NCI-H82 treated with DMSO at 0.1 percent for 48 hours (cell line): ENCODE measurements at regions not wholly inside any gene's neighbourhood (a gene's known extent, or its start where the extent isn't known, plus 50 kb on each side); places are given as distances from the start of the nearest gene placed in this dataset.
A peak's percentile ranks its signal among the peaks of the same experiment; 100 is the strongest.

Experiments used
- DNase-seq: peaks from one replicate; lab custom pipeline; 2025; ENCODE audit not compliant: unreplicated experiment; lab: John Stamatoyannopoulos, UW

DNA sequence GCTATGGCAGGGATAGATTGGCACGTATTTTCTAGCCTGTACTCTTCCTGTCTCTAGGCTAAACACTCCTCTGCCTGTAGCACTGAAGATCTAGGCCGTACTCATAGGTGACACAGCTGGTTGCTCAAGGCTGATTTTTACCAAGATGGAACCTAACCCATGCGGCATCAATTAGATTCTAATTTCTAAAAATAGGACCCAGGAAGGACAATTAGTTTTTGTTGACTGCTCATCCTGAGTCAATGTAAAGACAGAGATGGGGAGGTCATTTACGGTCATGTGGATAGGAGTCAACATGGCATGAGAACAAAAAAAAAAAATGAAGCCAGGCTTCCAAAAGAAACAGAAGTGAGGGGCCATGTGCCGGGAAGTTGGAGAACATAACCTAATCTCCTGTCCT, 360.7 kb upstream of the ETAA1 start:
- no peak for DNase-seq

DNA sequence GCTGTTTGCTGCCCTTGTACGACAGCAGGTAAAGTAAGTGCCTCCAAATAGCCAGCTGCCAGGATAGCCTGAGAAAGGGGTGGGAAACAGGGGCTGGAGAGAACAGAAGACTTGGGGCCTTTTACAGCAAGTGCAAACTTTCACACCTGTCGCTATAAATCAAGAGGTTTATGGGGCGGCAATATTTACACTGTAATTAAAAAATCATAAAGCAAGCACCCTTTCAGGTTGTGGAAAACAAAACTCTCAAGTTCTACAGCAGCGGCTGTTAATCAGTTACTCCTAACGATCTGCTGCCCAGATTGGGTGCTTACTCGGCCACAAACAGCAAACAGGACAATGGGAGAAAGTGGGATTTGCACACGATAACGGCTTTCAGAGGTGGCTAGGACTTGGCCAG, 359.5 kb upstream of the ETAA1 start:
- no peak for DNase-seq

DNA sequence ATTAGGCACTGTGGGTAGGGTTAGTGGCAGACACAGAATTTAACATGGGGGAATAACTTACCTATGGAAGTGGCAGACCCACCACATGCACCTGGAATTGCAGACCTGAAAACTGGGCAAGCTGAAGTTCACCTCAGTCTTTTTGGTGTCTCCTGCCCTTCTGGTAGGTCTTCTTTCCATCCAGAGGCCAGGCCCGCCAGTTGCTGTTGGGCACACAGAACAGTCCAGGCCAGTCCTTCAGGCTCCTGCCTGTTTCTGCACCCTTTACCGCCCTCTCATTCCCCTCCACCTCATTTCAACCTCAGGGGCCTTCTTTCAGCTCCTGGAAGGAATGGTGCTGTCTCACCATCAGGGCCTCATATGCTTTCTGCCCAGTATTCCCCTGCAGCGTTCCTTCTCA, 358.9 kb upstream of the ETAA1 start:
- no peak for DNase-seq

DNA sequence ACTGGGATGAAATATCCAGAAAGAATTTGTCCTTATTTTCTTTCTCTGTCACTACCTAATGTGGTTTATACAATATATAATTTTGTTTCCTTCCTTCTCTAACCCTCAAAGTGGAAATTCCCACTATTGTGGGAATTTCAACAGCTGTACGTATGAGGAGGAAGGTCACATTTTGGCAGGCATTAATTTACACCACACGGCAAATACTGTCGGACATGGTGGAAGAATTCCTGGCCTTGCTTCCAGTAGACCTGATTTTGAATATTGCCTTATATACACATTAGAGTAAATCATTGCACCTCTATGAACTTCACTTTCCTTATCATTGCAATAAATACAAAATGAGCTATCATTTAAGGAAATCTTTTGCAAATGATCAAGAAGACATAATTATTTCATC, 358.1 kb upstream of the ETAA1 start:
- DNase-seq, result no peak

DNA sequence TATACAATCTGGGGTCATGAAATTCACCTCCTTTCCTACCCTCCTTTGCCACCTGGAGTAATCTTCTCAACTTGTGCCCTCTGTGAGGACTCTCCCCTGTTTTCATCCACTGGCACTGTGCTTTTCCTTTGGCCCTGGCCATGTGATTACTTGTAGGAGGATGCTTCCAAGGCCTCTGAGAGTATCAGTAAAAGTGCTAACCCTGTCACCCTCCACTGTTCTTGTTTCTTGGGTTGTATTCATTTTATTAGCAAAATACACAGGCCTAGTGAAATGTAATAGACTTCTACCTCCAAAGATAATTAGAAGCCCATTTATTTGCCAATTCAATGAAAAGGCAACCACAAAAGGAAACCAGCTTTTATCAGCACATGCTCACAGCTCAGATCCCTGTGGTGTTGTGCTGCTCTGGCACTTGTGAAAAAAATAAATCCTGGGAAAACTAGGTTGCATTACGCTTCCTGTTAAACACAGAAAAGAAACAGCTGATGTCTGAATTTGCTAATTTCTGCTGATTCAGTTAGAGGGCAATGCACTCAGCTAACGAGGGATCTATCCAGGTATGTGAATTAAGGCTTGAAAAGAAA, 357.5 kb upstream of the ETAA1 start:
- DNase-seq, result no peak

DNA sequence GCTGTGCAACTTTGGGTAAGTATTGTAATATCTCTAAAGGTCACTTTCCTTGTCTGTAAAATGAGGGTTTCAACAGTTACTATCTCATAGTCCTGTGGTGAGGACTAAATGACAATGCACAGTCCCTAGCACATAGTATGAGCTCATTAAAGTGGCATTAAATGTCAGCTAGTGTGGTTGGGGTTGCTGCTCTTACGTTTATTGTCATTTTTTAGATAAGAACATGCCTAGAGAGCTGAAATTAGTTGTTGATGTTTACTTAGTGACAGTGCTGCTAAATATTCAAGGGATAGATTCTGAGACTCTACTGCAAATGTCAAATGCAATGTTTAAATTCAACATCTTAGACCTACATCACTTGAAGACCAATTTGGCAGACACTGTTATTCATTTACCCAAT, 356.1 kb upstream of the ETAA1 start:
- no peak for DNase-seq

DNA sequence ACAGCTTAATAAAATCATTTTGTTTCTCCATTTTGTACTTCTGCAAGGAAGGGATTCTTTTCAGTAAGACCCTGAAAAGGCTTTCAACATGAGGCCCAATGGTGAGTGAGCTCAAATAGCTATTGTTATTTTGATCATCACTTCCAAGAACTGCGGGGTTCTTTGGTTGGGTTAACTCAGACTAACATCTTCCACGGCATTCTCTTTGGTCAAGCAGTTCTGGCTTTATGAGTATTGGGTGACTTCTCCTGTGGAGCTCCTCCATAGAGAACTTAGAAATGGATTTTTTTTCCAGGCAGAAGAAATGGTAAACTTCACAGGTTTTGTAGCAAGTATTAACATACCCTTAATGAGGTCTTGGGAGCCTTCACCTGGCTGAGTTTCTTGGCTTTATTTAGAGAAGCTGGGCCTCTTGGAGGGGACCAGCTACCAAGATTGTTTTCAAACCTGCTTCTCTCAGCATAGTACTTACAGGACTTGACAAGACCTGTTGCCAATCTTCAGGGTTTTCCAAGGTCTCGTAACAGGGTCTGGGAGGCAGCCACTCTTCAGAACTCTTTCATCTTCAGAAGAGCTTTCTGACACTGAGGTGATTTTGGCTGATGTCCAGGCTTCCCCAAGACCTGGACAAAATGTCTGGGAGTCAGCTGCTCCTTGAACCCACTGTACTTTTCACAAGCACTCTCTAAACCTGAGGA, 353.2 kb upstream of the ETAA1 start:
- DNase-seq, result no peak

DNA sequence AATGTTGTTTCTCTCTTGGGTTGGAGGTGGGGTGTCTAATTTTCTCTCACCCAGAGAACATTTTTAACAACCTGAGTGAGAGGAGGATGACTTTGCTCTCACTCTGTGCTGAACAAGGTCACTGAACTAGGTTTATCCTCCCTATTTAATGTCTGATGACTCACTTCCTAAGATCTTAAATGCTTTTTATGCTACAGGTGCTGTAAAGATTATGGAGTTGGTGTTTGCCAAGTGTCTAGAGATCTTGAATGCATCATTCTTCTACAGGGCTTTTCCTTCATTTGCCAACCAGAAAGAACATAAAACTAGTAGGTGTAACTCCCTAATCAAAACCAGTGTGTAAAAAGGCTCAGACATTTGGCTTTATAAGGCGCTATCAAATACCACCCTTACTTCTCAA, 350.5 kb upstream of the ETAA1 start:
- DNase-seq, result no peak

DNA sequence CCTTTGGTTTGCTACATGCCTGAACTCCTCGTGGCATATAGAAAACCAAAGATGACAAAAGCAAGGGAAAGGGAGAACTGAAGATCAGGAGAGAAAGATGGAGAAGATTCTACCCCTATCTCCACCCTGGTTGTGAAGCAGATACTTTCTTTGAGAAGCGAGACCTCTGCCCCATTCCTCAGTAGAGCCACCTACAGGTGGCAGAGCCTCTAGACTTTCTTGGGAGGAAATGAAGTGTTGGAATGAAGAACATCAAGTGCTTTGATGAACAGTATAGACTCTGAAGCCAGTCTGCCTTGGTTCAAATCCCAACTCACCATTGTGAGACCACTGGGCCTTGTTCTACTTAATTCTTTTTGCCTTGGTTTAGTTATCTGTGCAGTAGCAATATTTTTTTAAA, 348.8 kb upstream of the ETAA1 start:
- DNase-seq, result no peak

DNA sequence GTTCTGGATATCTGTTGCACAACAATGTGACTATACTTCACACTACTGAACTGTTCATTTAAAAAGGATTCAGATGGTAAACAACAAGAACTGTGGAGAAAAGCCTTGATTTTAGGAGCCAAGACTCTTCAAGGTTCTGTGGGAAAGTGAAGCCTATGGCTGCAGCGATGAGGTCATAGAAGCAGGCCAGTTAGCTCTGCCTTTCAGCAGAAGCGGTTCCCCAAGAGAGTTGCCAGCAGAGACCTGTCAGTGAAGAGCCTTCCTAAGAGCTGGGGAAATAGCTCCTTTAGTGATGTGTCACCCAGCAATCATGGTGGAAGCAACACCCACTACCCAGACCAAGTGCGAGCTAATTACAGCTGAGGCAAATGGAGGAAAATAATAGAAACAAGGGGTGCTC, 346.5 kb upstream of the ETAA1 start:
- DNase-seq, result no peak

DNA sequence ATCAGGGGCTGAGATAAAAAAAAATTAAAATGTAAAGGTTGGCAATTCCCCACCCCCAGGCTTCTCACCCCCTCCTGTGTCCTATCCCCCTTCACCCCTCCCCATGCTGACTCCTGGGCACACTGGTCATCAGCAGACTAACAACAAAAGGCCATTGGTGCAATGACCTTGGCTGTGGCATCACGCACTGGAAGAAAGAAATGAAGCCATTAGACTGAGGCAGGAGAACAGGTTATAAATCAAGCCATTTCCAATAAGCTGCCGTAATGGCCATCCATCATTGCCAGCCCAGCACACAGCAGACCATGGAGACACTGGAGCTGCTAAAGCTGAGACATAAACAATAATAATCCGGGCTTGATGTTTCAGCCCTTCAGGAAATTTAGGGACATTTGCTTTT, 342.4 kb upstream of the ETAA1 start:
- peak; percentile 71 for DNase-seq

DNA sequence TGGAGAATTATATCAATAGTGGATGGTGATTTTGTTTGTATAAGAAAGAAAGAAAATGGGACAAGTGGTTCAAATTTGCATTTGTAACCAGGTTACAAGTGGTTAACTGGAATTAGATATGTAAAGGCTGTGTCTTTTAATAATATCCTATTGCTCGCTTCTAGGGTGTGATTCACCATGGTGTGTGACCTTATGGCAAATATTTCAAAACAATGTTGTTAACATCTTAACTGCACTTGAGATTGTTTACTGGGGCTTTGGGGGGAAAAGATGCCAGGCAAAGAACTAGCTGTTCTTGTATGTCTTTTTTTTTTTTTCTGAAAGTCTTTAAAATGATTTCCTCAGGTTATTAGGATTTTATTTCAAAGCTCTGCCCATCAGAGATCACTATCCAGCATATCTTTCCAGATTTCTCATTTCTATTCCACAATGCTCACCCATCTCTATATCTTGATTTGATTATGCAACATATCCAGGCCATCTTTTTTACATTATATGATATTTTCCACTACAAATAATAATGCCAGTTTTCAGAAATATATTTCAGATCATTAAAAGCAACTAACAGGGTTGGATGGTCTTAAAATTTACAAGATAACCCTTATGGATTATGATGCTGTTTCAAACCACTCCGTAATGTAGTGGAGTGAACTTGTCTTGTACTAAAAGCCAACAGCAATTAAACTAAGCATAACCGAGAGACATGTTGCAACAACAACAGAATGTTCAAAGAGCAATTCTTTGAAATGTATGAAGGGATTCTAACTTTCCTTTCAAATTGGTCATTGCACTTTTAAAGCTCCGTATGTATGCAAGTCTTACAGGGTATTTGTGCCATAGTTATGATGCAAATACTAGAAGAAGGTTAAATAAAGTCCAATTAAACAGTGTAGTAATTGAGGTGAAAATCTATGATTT, 341.5 kb upstream of the ETAA1 start:
- no peak for DNase-seq

DNA sequence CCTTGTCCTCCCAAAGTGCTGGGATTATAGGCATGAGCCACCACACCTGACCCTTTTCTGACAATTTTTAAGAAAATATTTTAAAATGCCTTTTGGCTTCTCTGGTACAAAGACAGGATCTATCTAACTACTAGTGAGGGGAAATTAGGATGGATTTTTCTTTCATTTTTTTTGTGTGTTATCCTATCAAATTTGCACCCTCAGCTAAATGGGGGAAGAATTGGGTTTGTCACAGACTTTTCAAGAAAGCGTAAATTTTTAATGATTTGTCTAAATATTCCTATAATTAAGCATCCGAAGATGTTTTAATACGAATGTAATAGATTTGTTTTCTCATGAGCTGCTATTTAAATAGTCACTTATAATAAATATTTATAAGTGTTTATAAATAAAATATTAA, 340.0 kb upstream of the ETAA1 start:
- DNase-seq, result no peak

DNA sequence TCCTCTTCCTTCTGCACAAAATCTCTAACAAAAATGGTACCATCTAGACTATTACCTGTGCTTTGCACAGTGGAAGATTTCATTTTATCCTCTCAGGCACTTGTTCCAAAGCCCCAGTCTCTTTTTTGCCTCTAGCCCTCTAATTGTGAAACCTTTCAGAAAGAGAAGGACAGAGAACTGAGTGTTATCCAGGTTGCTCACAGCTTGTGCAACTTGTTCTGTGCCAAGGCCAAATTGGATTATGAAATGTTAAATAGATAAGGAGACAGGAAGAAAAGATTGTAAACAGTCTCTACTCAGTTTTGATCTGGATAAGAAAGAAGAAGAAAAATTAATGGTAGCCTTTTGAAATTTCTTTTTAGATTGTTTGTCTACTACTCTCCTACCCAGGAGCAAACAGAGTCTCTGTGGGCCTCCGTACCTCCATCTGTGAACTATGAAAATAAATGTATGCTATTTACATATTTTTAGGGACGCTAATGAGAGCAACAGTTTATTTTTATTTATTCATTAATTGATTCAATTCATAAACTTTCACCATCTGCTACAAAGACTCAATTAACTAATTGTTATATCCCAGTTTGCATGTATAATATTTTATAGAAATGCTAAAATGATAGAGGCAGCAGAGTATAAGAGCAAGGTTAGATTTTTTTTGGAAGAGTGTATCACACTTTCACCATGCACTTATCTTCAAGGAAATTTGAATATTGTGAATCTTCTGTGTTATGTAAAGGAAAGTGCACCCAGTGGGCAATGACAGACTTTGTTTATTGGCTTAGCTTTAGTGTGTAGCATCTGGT, 339.0 kb upstream of the ETAA1 start:
- peak; percentile 66 for DNase-seq

DNA sequence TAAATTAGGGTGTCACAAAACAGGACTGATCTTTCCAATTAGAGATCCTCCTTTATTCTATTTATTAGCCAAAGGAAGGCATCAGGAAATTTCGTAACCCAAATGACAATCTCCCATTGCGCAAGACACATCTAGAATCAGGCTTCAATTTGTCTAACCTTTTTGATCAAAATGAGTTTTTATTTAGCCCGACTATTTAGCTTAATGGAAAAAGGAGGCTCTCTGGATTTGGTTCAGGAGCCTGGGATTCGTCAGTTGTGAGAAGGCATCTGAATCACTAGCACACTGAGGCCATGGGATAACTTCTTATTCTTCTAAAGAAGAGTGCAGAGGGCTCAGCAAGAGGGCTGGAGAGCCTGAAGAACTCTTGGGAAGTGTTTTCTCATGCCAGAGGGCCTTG, 332.1 kb upstream of the ETAA1 start:
- DNase-seq, result no peak

DNA sequence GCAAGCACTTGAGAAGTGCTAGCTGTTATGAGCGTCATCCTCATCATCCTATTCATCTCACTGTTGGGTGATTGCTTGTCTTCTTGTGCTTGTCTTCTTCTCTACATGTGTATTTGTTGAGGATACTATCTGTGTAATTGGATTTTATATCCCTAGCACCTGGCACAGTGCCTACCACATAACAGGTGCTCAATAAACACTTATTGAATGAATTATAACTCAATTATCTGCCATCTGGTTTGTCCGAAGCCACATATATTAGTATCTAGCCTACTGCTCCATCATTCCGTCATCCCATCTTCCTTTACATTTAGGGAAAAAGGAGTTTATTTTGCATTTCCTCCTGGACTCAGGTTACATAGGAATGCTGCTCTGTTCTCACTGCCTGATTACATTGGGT, 330.4 kb upstream of the ETAA1 start:
- DNase-seq, result no peak

DNA sequence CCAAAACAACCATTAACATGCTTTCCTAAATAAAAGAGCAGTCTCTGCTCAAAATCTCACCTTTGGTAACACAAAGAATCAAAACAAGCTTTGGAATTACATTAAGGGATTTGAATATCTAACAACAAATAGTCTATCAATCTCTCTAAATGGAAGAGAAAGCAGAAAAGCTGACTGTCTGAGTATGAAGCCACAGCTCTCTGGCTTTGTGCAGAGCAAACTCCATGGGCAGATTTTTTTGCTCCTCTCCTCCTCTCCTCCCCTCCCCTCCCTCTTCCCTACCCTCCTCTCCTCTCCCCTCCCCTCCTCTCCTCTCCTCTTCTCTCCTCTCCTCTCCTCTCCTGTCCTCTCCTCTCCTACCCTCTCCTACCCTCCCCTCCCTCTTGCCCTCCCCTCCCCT, 329.5 kb upstream of the ETAA1 start:
- no peak for DNase-seq

DNA sequence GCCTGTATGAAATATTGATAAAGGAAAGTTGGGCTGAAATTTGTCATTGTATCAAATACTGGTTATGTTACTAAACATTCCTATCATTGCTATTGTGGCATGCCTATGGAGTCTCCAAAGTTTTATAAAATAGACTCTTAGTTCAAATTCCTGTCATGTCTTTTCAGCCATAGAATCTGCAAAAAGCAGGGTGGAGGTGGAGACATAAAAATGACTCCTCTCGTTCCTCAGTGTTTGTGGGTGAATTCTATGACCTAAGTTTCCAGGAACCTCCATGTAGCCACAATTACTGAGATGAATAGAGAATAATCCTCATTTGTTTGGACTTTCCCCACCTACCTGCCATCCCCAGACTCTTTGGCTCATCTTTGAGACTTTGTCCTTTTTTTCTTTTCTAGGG, 326.3 kb upstream of the ETAA1 start:
- DNase-seq, result no peak

DNA sequence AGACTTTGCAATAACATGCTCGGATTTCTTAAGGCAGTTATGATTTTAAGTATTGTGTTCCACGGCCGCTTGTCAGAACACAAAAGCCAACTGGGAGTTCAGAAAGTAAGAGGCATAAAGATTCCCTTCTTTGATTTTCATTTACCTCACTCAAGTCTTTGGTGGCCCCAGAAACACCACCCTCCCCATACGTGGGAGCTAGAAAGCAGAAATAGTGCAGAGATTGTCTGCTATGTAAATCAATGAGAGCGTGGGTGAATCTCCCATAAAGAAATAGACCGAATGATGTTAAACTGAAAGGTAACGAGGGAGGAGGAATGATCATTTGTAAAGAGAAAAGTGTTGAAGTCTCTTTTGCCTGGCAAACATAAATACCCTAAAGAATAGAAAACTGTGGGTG, 322.1 kb upstream of the ETAA1 start:
- no peak for DNase-seq

DNA sequence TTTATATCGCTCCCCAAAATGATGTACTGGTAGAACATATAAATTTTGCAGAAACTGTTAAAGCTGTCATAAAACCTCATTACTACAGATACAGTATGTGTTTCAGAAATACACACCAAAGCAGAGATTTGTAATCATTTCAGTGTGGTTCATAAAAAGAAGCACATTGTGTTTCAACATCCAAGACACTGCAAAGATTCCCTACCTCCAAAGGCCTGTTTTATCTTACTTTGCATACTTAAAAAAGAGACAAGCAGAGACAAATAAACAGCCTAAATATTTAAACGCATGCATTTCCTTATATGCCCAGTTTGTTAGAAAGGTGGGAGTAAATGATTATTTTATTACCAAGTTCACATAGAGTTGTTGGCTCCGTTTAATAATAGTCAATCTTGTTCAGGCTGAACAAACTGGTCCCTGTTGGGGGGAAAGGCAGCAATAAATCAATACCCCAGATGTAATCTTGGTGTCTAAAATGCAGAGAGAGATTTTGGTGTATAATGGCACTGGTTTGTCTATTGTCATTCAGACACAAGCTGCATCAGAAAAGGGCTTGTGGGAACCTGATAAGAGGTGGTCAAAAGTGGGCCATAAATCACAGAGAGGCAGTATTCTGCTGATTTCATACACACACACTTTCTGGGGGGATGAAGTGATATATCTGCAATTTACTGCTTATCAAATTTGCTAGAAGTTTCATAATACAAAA, 321.4 kb upstream of the ETAA1 start:
- DNase-seq, result no peak

DNA sequence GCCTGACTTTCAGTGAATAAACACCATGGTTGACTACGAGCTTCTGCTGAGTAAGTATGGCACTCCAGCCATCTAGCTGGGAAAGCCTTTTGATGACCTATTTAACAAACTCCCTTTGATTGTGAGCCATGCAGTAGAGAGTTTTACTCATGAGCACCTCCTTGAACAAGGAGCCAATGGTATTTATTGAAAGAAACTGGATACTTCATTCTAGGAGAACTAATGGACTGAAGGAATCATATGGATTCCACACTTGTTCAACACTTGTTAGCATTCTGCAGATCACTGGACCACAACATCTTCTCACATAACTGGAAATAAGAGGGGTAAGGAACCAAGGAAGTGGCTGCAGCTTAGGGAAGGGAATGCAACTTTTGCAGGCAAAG, 320.9 kb upstream of the ETAA1 start:
- no peak for DNase-seq
